ENCODE measurements at regions not wholly inside any gene's neighbourhood (a gene's known extent, or its start where the extent isn't known, plus 50 kb on each side); places are given as distances from the start of the nearest gene placed in this dataset.

DNA sequence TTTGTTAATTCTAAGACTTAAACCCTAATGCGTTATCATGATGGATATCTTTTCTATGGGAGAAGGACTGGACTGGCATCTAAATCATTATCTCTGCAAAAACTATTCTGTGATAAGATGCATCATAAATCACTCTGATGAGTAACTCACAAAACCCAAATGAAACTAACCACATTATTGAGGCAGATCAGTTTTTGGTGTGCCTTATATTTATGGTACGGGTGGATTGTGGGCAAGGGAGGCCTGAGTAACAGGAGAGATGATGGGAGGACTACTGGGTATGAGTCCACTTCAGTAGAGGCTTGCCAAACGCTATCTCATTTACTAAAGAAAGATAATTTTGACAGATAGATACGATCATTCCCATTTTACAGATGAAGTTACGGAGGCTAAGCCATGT is 66.4 kb upstream of the GUCY1A1 start:
- no peaks in the 10 kb centered on the region for H3K9me3 ChIP-seq (ENCODE audit: control insufficient read depth, insufficient read depth, low read depth, low read length)
- POLR2A ChIA-PET = no interaction called here
- no peak overlapping the region for H3K4me3 ChIP-seq (ENCODE audit: low read depth, low read length)
- H3K27ac ChIP-seq (ENCODE audit: extremely low read depth, low read depth, low read length) = no peak overlapping the region
- TF ChIP-seq MYNN (tag by site-specific recombination; IDR thresholded peaks at IDR 0.05; ENCODE audit: borderline replicate concordance) = no peak
- no peak for TF ChIP-seq PRDM6 (tag by site-specific recombination; IDR thresholded peaks at IDR 0.05)
- TF ChIP-seq SP7 (tag by site-specific recombination; IDR thresholded peaks at IDR 0.05) = no peak
- TF ChIP-seq IKZF3 (tag by site-specific recombination; IDR thresholded peaks at IDR 0.05) = no peak
- TF ChIP-seq ZNF157 (tag by site-specific recombination; IDR thresholded peaks at IDR 0.05) = no peak
- no peak for TF ChIP-seq ZXDB (tag by site-specific recombination; IDR thresholded peaks at IDR 0.05)
- no peak for TF ChIP-seq ZBTB17 (tag by site-specific recombination; IDR thresholded peaks at IDR 0.05)
- no peak for TF ChIP-seq ZSCAN16 (tag by site-specific recombination; IDR thresholded peaks at IDR 0.05)
- no peak for TF ChIP-seq ZNF449 (tag by site-specific recombination; IDR thresholded peaks at IDR 0.05)
- TF ChIP-seq REPIN1 (tag by site-specific recombination; IDR thresholded peaks at IDR 0.05; ENCODE audit: low read depth) = no peak
- TF ChIP-seq ZNF677 (tag by site-specific recombination; IDR thresholded peaks at IDR 0.05) = no peak
- TF ChIP-seq PRDM2 (tag by site-specific recombination; IDR thresholded peaks at IDR 0.05; ENCODE audit: borderline replicate concordance) = no peak
- TF ChIP-seq ZNF341 (tag by site-specific recombination; IDR thresholded peaks at IDR 0.05; ENCODE audit: low read depth) = no peak
- TF ChIP-seq ZNF518A (tag by site-specific recombination; conservative IDR thresholded peaks at IDR 0.05; ENCODE audit: low read depth) = no peak
- CTCF ChIA-PET = no interaction called here
- H3K36me3 ChIP-seq (ENCODE audit: control insufficient read depth in 2 of 2, insufficient read depth in 1 of 2, low read length in 2 of 2) = no peaks in the 10 kb centered on the region
- H3K4me1 ChIP-seq (ENCODE audit: control insufficient read depth, insufficient read depth, low read length) = peaks cover 2% of the 10 kb centered on the region; the same call in 1 of the 2 replicates

All from HEK293 (cell line).